ENCODE measurements at regions not wholly inside any gene's neighbourhood (a gene's known extent, or its start where the extent isn't known, plus 50 kb on each side); places are given as distances from the start of the nearest gene placed in this dataset.
A peak's percentile ranks its signal among the peaks of the same experiment; 100 is the strongest.
"Not testable (repeated sequence)": the region's sequence is repeated elsewhere in the genome, so short reads cannot be mapped to it uniquely, and the experiment has no call there.

- no peak for DNase-seq (ENCODE audit: low spot score)
These were observed 64.7 kb downstream of the DHCR7 start for GRCh38 chr11:71383461-71383860.

- DNase-seq (ENCODE audit: low spot score) = no peak
These were observed 66.2 kb downstream of the DHCR7 start for GRCh38 chr11:71381781-71382505.

DNA sequence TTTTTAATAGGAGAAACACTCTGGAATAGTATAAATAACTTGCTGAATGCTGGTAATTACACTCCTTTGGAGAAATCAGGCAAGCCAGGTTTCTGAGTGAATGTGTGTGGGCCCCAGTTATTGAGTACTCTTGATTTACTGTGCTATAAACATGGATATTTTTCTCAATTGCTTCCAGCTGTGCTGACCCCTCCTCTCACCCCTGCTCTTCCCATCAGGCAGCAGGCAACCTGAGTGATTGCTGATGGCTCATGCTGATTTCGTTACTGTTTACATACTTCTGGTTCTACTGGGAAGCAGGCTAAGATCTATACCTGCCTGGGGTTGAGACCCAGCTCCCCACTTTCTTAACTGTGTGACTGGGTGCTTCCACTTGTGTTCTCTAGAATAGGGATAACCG, 68.5 kb downstream of the DHCR7 start:
- DNase-seq (ENCODE audit: low spot score) = no peak

DNA sequence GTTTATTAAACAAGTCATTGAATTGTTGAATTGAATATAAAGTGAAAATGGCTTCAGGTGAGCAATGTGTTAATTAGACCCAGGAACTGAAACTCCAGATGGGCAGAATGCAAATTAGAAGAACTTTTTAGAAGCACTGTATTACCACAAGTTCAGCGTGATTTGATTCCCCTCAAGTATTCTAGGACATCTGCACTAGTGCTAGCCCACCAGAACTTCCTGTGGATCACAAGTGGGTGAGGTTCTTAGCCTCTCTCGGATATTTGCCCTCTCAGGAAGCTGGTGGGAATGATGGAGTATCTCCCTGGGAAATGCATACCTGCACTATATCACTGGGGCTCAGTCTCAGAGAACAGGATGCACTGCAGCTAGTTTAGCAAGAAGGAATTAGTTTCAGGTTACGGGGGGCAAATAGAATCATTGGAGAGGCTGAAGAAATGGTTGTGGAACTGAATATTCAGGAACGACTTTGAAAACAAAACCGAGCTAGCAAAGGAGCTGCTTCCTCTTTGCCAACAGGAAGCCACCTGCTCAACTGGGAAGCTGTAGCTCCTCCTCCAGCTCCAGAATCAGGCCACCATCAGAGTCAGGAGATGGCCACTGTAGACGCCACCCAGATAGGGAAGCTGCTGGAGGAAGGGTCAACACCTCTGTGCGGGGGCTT, 74.3 kb downstream of the DHCR7 start:
- DNase-seq (ENCODE audit: low spot score) = no peak

DNA sequence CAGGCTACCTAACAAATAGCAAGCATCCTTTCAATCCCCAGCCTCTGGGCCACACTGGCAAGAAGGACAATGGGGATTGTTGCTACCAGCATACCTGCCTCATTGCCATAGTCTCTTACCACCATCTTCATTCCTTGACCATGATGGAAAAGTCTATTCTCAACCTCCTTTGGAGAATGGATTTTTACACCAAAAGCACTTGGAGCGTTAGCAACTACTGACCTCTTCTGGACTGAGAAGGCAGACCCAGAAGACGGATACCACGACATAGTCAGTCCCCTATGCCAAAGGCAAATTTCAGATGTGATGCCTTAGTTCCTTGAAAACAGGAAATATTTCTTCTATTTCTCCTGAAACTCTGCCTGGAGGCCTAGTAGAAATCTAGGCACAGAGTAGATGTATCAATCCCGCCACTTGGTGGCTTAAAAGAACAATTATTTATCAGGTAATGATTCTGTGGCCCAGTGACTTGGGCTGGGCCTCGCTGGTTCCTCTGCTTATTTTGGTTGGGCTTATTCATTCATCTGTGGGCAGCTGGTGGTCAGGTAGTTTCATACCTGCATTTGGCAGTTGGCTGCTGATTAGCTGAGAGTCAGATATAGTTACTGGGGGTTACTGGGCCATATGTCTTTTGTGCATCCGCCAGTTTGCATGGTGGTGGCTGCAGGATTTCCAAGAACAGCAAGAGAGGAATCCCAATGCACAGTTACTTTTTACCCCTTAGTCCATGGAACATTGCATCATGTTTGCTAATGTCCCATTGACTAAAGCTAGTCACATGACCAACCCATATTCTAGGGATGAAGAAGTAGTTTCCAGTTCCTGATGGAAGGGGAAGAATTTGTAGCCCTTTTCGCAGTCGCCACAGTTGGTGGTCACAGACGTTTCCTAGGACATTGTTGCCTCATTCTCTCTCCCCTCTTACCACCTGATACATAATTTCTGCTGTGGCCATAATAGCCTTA, 75.2 kb downstream of the DHCR7 start:
- peak; percentile 31 for DNase-seq (ENCODE audit: low spot score)

DNA sequence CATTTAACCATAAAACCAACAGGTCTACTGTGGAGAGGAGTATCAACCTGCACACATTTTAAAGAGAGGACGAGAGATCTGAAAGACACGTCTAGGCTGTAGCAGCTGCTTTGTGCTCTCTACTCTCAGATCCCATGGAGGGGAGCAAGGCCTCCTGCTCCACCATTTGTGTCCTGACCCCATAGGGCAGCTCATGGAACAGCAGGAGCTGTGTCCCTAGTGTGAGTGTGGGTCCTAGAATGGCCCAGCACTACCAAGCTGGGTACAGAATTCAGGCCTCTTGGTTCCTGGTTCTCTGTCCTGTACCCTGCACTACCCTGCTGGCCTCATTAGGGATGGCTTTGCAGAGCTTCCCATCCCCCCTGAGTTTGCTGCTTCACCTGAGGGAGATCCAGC, 76.5 kb downstream of the DHCR7 start:
- no peak for DNase-seq (ENCODE audit: low spot score)

DNA sequence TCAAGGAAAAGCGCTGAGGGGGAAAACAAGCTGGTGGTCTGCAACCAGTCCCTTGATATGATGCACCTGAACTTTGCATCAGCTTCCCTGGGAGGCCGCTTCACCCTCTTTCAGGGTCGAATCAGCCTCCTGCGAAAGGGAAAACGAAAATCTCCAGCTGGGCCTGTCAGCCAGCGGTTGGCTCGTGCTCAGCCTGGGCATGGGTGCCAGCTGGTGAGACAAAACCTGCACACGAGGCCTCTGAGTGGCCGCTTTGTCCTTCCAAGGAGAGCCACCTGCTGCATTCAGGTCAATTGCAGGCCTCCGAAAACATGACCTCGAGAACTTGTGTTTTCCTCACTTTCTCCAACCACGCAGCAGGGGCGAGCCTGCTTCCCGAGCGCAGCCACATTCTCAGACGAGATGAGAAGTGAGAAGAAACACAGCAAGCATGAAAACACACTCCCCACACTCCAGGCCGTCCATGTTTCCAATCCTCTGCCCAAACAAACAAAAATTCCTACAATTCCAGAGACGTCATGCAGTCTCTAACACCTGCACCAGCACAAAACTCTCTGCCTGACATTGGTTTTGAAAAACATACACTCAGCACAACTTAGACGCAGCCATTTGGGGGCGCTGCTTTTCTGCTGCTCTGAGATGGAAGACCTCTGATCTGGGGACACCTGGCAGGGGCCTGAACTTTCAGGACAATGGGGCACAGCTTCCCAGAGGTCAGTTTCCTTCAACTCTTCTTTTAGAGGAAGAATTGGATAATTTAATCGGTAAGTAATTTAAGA, 77.1 kb downstream of the DHCR7 start:
- no peak for DNase-seq (ENCODE audit: low spot score)

GRCh38 chr11:71370020-71370747, 78.0 kb downstream of the DHCR7 start:
- DNase-seq (ENCODE audit: low spot score) = no peak

GRCh38 chr11:71369411-71369810, 78.8 kb downstream of the DHCR7 start:
- no peak for DNase-seq (ENCODE audit: low spot score)

GRCh38 chr11:71368966-71369365, 79.2 kb downstream of the DHCR7 start:
- DNase-seq (ENCODE audit: low spot score) = no peak

DNA sequence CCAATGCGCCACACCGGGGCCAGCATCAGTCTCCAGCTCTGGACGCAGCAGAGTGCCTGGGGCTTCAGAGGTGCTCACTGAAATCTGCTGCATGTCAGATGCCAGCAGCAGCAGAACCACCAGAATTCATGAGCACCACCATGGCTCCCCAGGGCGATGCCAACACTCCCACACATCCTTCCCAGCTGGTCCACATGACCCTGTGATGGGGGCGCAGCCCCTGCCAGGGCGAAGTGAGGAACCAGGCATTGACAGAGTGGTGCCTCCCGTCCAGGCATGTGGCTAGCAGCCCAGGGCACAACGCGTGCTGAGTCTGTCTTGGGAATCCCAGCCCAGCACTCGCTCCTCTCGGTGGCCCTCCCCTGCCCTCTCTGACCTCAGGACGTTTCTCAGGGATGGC, 80.4 kb downstream of the DHCR7 start:
- DNase-seq (ENCODE audit: low spot score) = no peak

DNA sequence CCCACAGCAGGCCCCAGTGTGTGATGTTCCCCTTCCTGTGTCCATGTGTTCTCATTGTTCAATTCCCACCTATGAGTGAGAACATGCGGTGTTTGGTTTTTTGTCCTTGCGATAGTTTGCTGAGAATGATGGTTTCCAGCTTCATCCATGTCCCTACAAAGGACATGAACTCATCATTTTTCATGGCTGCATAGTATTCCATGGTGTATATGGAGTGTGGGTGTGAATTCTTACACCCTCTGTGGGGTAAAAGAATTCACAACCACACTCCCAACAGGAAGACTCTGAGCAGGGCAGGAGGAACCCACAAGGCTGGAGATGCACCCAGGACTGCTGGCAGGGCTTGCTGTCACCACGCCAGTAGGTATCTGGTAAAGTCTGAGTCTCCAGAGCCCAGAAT, 80.9 kb downstream of the DHCR7 start:
- DNase-seq (ENCODE audit: low spot score) = not testable (repeated sequence)

DNA sequence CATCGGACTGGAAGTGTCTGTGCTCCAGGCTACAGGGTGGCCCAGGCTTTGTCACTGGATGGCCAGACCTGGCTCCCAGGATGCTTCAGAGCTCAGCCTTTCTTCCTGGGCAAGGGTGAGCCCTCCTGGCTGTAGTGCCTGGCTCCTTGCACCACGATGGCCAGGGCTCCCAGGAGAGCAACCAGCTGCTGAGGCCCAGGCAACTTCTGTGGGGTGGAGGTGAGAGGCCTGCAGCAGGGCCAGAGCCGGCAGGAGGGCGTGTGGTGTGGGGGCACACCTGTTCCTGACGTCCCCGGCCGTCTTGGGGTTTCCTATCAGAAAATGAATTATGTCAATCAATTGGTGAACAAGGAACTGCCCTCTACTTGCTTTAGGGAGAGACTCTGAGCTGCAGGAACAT, 82.1 kb downstream of the DHCR7 start:
- no peak for DNase-seq (ENCODE audit: low spot score)

GRCh38 chr11:71365626-71366025, 82.6 kb downstream of the DHCR7 start:
- no peak for DNase-seq (ENCODE audit: low spot score)

DNA sequence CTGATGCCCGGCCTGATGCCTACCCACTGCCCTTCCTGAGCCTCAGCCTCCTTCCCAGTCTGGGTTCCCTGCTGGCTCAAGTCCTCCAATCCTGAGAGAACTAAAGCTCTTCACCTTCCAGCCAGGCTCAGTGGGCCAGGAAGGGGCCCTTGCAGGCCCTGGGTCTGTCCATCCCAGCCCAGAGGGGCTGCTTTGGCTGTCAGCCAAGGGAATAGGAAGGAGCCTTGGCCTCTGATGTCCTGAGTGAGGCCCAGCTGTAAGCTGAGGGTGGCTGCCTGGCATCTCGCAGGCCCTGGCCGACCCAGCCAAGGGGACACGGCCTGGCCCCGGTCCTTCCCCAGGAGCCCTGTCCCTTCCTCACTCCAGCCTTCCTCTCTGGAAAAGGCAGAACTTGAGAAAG, 83.4 kb downstream of the DHCR7 start:
- no peak for DNase-seq (ENCODE audit: low spot score)

DNA sequence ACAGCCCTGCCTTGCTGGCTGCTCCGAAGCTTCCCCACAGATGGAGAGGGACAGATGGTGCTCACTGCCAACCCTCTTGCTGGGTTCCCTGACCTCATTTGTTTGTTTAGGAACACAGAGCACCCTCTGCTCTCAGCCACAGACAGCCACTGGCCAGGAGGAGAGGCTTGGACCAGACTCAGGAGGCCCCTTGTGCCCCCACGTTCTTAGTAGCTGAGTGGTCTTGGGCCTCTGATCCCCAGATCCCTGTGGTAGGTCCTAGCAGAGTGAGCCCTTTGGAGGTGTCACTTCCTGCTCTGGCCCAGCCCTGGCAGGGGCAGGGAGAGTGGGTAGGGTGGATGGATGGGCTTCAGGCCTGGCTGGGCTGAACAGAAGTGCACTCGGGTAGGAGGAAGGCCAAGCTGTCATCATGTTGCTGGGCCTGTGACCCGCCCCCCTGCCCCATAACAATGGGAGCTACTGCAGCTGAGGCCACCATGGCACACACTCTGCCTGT, 84.0 kb downstream of the DHCR7 start:
- peak; percentile 72 for DNase-seq (ENCODE audit: low spot score)

DNA sequence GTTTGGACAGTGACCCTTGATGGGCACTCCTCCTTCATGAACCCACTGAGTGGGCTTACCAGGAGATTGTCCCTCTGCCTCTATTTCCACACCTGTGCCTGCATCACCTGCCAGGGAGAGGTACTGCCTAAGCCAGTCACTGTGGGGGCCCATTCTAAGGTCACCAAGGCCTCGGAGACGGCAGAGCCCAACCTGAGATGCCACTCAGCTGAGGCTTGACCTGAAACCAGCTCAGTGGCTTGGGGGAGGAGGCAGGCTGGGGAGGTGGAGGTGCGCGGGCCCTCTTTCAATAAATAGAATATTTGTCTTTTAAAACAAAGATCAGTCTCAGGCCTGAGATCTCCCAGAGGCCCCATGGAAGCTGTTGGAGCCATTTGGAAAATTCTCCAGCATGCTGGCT, 84.5 kb downstream of the DHCR7 start:
- DNase-seq (ENCODE audit: low spot score) = no peak

GRCh38 chr11:71358963-71359567, 89.1 kb downstream of the DHCR7 start:
- DNase-seq (ENCODE audit: low spot score) = no peak

- no peak for DNase-seq (ENCODE audit: low spot score)
These were observed 90.0 kb downstream of the DHCR7 start for GRCh38 chr11:71358122-71358728.

- DNase-seq (ENCODE audit: low spot score) = no peak
These were observed 90.8 kb downstream of the DHCR7 start for GRCh38 chr11:71357414-71357813.
